GM19438 (cell line): ENCODE measurements at regions not wholly inside any gene's neighbourhood (a gene's known extent, or its start where the extent isn't known, plus 50 kb on each side); places are given as distances from the start of the nearest gene placed in this dataset.

Experiments
- ATAC-seq: cut with Tn5 transposase; IDR thresholded peaks from one replicate; pipeline ENCODE4 v1.9.1; 2021; ENCODE audit warnings: low read depth; ENCODE audit not compliant: unreplicated experiment

- no peak for ATAC-seq
These were observed 109.4 kb downstream of the RCN1 start for GRCh38 chr11:32200136-32200847.

DNA sequence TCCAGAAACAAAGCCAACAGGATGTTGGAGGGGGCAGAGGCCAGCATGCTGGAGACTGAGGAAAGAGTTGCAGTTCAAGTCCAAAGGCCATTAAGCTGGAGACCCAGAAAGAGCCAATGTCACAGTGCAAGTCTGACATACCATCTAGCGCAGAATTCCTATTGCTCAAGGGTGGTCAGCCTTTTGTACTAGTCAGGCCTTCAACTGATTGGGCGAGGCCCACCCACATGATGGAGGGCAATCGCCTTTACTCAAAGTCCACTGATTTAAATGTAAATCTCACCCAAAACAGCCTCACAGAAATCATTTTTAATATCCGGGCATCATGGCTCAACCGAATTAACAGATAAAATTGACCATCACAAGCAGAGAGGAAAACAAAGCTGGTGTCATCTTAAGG is 113.9 kb downstream of the RCN1 start:
- no peak for ATAC-seq

DNA sequence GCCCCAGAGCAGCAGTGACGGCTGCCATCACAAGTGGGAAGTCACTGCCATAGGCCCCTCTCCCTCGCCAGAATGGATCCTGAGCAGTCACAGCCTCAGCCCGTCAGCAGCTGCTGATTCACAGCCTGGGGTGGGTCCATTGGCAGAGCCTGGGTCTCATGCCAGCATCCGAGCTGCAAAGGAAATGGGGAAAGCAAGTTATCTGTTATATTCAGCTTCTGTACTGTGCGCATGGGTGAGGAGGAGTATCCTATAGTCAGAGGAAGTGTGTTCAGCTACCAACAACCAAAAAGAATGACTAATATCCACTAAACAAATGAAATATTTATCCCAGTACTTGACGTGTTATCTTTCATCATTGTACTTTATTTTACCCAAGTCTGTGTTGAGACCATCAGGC is 119.7 kb downstream of the RCN1 start:
- ATAC-seq = no peak

- ATAC-seq = no peak
These were observed 122.3 kb downstream of the RCN1 start for GRCh38 chr11:32213223-32213622.

DNA sequence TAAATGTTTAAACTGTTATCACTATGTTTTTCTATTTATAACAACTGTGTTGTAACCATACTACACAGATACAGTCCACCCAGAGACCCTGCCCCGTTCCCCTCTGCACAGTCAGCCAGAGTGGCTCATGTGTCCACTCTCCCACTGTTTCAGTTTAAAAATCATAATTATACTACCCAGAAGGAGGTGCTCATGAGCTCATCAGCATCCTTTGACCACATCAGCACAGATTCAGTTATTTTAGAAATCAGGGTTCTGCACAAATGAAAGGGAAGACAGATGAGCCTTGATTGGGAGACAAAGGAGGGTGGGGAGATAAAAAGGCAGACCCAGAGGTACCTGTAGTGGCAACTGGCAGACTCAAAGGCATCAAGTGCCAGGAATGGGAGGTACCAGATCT is 124.3 kb downstream of the RCN1 start:
- no peak for ATAC-seq

- ATAC-seq = no peak
These were observed 125.9 kb downstream of the RCN1 start for GRCh38 chr11:32216749-32217148.

GRCh38 chr11:32219320-32219719 is 128.4 kb downstream of the RCN1 start:
- no peak for ATAC-seq

DNA sequence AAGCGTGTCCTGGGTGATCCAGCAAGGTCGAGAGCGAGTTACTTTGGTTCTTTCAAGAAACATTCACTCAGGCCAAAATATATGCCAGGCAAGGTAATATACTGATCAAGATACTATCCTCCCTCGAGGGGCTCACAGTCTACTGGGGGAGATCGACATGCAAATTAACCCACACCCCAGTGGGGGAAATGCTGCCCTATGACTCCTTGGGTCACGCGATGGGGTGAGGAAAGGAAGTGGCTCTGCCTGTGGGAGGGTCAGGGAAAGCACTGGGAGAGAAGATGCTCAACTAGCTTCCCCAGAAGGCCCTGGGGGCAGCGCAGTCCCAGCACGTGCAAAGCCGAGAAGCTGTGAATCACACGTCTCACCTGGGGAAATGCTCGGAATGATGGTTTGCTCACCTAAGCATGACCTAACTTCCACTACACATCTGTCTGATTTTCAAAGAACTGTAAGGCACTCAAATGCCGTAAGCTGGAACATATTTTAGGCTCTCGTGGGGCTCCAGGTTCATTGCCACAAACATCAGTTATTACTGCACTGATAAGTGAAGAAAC is 130.7 kb downstream of the RCN1 start:
- no peak for ATAC-seq

GRCh38 chr11:32224580-32224979 is 133.7 kb downstream of the RCN1 start:
- ATAC-seq = no peak

GRCh38 chr11:32225571-32226285 is 134.9 kb downstream of the RCN1 start:
- no peak for ATAC-seq

GRCh38 chr11:32226480-32226879 is 135.6 kb downstream of the RCN1 start:
- ATAC-seq = no peak

DNA sequence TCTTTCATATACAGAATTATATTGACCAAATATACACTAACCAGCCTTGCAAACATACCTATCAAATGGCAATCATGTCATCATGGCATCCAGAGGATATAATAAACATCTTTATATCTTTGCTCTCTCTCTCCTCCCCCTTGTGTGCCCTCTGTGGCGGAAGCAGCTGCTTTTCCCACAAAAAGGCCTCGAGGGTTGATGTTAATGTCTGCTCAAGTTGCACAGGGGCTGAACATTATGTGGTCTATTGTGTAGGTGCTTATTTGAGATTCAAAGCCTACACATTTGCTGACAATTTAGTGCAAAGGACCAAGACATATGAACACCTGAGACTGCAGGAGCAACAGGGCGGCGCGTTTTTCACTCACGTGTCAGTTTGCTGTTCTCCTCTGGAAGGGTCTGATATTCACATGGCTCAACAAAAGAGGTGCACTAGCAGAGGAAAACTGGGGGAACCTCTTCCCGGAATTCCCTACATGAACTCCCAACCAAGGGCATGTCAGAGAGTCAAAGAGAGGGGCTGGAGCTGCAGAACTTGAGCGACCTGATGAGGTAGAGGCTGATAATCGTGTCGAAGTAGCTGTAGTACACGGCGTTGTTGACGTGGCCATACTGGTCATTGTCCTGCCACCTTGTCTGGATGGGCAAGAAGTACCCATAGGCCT is 138.8 kb downstream of the RCN1 start:
- no peak for ATAC-seq

- ATAC-seq = peak; percentile 86
These were observed 141.1 kb downstream of the RCN1 start for GRCh38 chr11:32231909-32232493.

- ATAC-seq = no peak
These were observed 141.6 kb downstream of the RCN1 start for GRCh38 chr11:32232516-32232915.

GRCh38 chr11:32233276-32233675 is 142.4 kb downstream of the RCN1 start:
- no peak for ATAC-seq

GRCh38 chr11:32233928-32234327 is 143.1 kb downstream of the RCN1 start:
- ATAC-seq = no peak

GRCh38 chr11:32244453-32244852 is 153.6 kb downstream of the RCN1 start:
- ATAC-seq = no peak

GRCh38 chr11:32253706-32254105 is 162.8 kb downstream of the RCN1 start:
- ATAC-seq = no peak

- no peak for ATAC-seq
These were observed 165.0 kb downstream of the RCN1 start for GRCh38 chr11:32255841-32256240.

- ATAC-seq = no peak
These were observed 165.6 kb downstream of the RCN1 start for GRCh38 chr11:32256466-32256865.

DNA sequence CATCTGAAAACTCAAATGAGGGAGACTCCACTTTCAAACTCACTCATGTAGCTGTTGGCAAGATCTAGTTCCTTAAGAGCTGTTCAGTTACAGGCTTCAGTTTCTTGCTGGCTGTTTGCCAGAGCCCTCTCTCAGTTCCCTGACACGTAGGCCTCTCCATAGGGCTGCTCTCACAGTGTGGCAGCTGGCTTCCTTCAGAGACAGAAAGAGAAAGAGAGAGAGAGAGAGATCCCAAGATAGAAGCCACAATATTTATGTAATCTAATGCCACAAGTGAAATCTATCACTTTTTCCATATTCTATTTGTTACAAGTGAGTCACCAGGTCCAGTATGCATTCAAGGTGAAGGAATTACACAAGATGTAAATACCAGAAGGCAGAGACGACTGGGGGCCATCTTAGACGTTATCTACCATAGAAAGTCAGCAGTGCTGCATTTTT is 168.8 kb downstream of the RCN1 start:
- peak; percentile 95 for ATAC-seq
